Astrocyte of the spinal cord (primary cell): ENCODE measurements at regions not wholly inside any gene's neighbourhood (a gene's known extent, or its start where the extent isn't known, plus 50 kb on each side); places are given as distances from the start of the nearest gene placed in this dataset.

ENCODE experiments used
- DNase-seq: peaks from one replicate; pipeline ENCODE4 v3.0.0; 2011; ENCODE audit warnings: low read depth, low spot score
- H3K4me3 ChIP-seq: 2 replicates; pipeline ENCODE4 v1.5.1; 2011; ENCODE audit warnings: low read depth, mild to moderate bottlenecking, low read length, moderate library complexity
- in situ Hi-C: cut with HindIII; loops from 2 replicates; pipeline ENCODE4 v1.10.0; 2017; ENCODE audit warnings: low sequenced_read_pairs
- TF ChIP-seq, protein P1 (sequence below): IDR thresholded peaks from 2 replicates; pipeline ENCODE4 v1.5.1; 2012; ENCODE audit warnings: low read depth, mild to moderate bottlenecking, low read length, inconsistent platforms

DNA sequence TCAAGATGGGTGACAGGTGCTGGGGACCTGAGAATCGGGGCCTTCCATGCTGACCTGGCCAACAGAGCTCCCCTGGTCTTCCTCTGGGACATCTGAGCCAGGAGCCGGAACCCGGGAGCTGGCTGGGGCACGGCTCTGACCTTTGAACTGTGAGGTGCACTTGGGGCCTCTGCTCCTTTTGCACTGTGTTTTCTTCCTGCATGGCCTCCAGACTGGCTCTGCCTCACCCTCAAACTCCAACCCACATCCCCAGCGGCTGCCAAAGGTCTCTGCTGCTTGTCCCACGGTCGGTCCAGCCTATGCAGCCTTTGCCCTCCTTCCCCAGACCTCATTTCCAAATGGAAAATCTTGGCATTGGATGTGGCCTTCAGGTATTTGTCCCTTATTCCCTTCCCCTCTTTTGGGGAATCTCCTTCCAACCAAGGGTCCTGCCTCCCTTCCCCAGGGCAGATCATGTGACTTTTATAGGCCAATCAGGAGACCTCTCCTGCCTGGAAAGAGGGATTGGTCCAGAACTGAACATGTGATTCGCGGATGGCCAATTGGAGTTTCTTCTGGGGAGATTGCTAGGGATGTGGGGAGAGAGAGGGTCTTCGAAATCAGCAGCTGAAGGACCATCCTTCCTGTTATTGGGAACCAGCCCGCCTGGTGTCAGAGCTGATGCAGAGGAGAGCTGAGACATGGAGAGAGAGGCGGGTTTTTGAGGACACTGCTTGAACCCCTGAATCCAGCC lies 117.9 kb downstream of the CYLD start:
- no peak overlapping the region for H3K4me3 ChIP-seq
- TF ChIP-seq, protein P1, sequence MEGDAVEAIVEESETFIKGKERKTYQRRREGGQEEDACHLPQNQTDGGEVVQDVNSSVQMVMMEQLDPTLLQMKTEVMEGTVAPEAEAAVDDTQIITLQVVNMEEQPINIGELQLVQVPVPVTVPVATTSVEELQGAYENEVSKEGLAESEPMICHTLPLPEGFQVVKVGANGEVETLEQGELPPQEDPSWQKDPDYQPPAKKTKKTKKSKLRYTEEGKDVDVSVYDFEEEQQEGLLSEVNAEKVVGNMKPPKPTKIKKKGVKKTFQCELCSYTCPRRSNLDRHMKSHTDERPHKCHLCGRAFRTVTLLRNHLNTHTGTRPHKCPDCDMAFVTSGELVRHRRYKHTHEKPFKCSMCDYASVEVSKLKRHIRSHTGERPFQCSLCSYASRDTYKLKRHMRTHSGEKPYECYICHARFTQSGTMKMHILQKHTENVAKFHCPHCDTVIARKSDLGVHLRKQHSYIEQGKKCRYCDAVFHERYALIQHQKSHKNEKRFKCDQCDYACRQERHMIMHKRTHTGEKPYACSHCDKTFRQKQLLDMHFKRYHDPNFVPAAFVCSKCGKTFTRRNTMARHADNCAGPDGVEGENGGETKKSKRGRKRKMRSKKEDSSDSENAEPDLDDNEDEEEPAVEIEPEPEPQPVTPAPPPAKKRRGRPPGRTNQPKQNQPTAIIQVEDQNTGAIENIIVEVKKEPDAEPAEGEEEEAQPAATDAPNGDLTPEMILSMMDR: no peak
- DNase-seq: no peak
- in situ Hi-C loops: no loop called here

DNA sequence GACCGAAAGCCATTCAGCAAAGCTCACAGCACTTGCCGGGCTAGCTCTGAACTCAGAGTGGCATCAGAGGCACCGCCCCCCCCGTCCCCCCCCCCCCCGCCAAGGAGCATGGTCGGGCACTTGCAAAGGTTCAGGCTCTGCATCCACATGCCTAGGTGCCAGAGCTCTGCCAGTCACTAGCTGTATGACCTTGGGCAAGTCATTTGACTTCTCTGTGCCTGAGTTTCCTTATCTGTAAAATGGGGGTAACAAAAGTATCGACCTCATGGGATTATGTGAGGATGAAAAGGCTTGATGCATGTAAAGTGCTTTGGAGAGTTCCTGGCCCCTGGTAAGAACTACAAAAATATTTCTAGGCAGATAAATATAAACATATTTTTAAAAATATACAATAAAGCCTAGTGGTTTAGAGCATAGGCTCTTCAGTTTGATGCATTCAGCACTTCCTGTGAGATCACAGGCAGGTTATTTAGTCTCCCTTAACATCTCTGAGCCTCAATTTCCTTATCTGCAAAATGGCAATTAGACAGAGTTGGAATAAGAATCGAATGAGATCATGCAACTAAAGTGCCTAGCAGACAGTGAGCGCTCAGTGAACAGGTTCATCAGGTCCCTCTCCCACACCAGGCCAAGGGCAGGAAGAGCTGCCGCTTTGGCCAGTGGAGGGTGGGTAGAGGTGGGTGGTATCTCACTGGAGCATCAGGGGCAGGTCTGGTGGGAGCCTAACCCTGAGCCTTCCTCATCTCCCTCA lies 117.2 kb downstream of the CYLD start:
- no peak for DNase-seq
- H3K4me3 ChIP-seq: no peak overlapping the region
- in situ Hi-C loops: no loop called here
- TF ChIP-seq, protein P1: no peak

DNA sequence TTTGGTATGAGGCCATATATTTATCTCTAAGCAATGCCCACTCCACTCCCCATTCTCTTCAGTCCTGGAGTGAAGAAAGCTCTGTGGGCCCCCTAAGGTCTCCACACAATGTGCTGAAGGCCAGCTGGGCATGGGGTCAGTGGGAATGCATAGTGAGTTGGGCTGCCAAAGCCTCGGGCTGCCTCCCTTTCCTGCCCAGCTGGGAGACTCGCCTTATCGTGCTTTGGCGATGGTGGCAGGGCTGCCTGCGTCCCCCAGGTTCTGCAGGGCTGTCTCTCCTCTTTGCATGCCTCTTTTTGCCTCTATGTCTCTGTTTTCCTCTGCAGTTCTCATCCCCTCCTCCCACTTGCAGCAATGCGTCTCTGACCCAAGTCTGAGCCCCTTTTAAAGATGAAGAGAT lies 116.5 kb downstream of the CYLD start:
- in situ Hi-C loops: no loop called here
- TF ChIP-seq, protein P1: no peak
- no peak for DNase-seq
- no peak overlapping the region for H3K4me3 ChIP-seq

DNA sequence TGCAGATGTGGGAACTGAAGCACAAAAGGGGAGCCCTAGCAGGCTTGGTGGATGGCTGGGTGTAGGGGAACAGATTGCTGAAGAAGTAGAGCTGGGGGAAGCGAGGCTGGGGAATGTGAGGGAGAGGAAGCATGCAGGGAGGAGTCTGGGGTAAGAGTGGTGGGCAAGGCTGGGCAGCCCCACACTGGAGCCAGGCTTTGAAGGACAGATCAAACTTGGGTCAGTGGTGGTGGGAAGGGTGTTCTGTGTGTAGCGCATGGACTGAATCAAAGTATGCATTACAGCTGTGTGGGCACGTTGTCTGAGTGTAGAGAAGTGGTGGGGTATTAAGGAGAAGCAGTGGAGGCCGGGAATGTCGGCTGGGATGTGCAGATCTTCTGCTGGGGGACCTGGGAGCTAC lies 116.0 kb downstream of the CYLD start:
- no peak overlapping the region for H3K4me3 ChIP-seq
- TF ChIP-seq, protein P1: no peak
- DNase-seq: no peak
- in situ Hi-C loops: no loop called here

DNA sequence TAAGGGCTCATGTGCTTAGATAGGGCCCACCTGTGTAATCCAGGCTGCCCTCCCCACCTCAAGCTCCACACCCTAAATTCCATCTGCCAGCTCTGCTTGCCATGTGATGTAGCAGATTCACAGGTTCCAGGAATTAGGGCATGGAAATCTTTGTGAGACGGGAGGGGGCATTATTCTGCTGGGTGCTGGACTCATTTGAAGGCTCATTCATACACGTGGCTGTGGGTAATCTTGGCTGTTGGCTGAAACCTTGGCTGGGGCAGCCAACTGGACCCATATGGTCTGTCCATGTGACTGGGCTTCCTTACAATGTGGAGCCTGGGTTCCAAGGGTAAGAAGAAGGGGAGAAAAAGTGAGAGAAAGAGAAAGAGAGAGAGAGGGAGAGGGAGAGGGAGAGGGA lies 115.1 kb downstream of the CYLD start:
- in situ Hi-C loops: no loop called here
- DNase-seq: no peak
- TF ChIP-seq, protein P1: no peak
- no peak overlapping the region for H3K4me3 ChIP-seq

DNA sequence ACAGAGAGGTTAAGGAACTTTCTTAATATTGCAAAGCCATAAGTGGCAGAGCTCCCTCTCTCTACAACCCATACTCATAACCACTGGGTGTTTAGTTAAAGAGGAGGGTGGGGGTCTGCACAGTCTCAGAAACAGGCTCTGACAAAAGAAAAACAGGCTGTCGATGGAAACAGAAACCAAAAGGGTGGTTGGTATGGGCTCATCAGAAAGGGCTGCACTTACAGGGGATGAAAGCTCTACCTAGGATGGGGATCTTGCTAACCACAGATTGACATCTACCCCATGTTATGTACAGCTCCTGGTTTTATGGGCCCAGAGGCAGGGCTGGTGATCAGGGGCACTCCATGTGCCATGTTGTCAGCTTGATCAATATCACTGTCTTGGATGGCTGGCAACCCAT lies 111.4 kb downstream of the CYLD start:
- TF ChIP-seq, protein P1: no peak
- DNase-seq: no peak
- no peak overlapping the region for H3K4me3 ChIP-seq
- in situ Hi-C loops: no loop called here
